ENCODE measurements at regions not wholly inside any gene's neighbourhood (a gene's known extent, or its start where the extent isn't known, plus 50 kb on each side); places are given as distances from the start of the nearest gene placed in this dataset.

- H3K9me3 Mint-ChIP-seq: no peaks in the 10 kb centered on the region
- no peak overlapping the region for H3K27ac Mint-ChIP-seq
- ChIA-PET CTCF (no interaction called here), POLR2A (no interaction called here)
- no peak overlapping the region for H3K4me3 Mint-ChIP-seq
- no peak for DNase-seq
- no peaks in the 10 kb centered on the region for H3K4me1 Mint-ChIP-seq
- no peaks in the 10 kb centered on the region for H3K36me3 Mint-ChIP-seq (ENCODE audit: low read depth)
- no peaks in the 10 kb centered on the region for H3K27me3 Mint-ChIP-seq
These were observed 442.5 kb downstream of the XPNPEP1 start for GRCh38 chr10:109480836-109481235.

DNA sequence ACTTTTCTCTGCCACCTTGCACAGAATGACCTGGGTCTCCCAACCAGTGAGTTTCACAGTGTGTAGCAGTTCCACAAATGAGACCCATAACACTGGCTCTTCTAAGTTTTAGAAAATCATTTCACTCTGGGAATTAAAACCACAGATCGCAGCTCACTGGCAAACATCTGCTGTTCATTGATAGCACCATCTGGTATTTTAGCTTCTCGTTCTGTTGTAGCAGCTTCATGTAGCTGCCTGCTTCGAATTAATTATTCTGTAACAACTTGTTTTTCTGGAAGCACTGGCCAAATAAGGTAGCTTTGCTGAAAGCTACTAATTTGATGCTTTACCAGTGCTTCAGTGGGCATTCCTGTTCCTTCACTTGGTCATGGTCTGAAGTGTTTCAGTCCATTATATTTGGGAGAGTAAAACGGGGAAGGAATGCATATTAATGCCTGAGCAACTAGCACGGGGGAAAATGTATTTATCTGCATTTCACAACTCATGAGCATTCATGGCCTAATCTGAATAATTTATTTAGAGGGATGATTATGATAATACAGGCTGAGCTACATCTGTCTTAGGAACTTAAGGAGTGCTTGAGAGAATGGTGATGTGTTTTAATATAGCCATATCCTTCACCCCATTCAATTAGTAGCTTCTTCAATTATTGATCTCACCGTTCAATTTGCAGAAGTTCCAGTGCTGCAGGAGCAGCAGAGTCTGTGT is 447.4 kb downstream of the XPNPEP1 start:
- Mint-ChIP-seq H3K4me3 (no peak overlapping the region), H3K27ac (no peak overlapping the region), H3K36me3 (ENCODE audit: low read depth) (no peaks in the 10 kb centered on the region), H3K9me3 (no peaks in the 10 kb centered on the region), H3K27me3 (no peaks in the 10 kb centered on the region), H3K4me1 (no peaks in the 10 kb centered on the region)
- ChIA-PET POLR2A (no interaction called here), CTCF (no interaction called here)
- DNase-seq: no peak

- ChIA-PET POLR2A (no interaction called here), CTCF (no interaction called here)
- Mint-ChIP-seq H3K4me1 (no peaks in the 10 kb centered on the region), H3K27ac (no peak overlapping the region), H3K4me3 (no peak overlapping the region), H3K36me3 (ENCODE audit: low read depth) (no peaks in the 10 kb centered on the region), H3K9me3 (no peaks in the 10 kb centered on the region), H3K27me3 (no peaks in the 10 kb centered on the region)
- DNase-seq: no peak
These were observed 448.5 kb downstream of the XPNPEP1 start for GRCh38 chr10:109474812-109475211.

- CTCF ChIA-PET: no interaction called here
- no peaks in the 10 kb centered on the region for H3K9me3 Mint-ChIP-seq
- no peaks in the 10 kb centered on the region for H3K4me1 Mint-ChIP-seq
- no peak for DNase-seq
- no peak overlapping the region for H3K4me3 Mint-ChIP-seq
- no peak overlapping the region for H3K27ac Mint-ChIP-seq
- no peaks in the 10 kb centered on the region for H3K27me3 Mint-ChIP-seq
- H3K36me3 Mint-ChIP-seq (ENCODE audit: low read depth): no peaks in the 10 kb centered on the region
- POLR2A ChIA-PET: no interaction called here
These were observed 449.1 kb downstream of the XPNPEP1 start for GRCh38 chr10:109474261-109474660.

DNA sequence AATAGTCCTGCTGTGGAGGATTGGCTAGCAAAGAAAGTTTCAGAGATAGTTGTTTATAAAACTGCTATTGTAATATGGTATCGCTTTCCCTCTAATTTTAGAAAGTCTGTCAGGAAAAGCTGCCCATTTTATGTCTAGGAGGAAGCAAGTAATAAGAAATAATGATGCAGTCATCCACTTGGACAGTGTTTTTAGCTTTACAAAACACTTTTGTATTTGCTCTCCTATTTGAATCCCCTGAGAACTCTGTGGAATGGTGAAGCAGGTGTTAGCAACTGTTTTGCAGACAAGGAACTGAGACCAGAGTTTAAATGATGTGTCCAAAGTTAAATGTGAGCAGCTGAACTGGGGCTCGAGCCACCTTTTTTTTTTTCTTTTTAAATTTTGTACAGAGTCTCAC is 455.8 kb downstream of the XPNPEP1 start:
- ChIA-PET CTCF (interaction anchor here (0.7 kb wide), 1 partner anchor 761 kb away, joined by 3 read pairs; no protein-coding TSS in a partner anchor), POLR2A (no interaction called here)
- H3K27me3 Mint-ChIP-seq: no peaks in the 10 kb centered on the region
- H3K36me3 Mint-ChIP-seq (ENCODE audit: low read depth): no peaks in the 10 kb centered on the region
- no peak overlapping the region for H3K4me3 Mint-ChIP-seq
- no peaks in the 10 kb centered on the region for H3K9me3 Mint-ChIP-seq
- no peaks in the 10 kb centered on the region for H3K4me1 Mint-ChIP-seq
- DNase-seq: no peak
- H3K27ac Mint-ChIP-seq: no peak overlapping the region

DNA sequence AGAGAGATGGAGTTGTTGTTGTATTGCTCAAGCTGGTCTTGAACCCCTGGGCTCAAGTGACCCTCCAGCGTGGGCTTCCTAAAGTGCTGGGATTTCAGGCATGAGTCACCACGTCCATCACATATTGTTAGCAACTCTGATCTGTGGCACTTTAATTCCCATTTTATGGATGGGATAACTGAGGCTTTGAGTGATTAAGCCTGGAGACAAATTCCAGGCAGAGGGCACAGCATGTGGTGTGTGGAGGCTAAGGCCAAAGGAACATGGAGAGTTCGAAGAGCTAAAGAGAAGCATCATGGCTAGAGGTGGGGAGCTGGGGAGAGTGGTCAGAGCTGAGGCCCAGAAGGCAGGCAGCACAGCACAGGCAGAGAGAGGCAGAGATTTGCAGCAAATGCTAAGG is 458.4 kb downstream of the XPNPEP1 start:
- no peak for DNase-seq
- Mint-ChIP-seq H3K9me3 (no peaks in the 10 kb centered on the region), H3K36me3 (ENCODE audit: low read depth) (no peaks in the 10 kb centered on the region), H3K27ac (no peak overlapping the region), H3K27me3 (no peaks in the 10 kb centered on the region), H3K4me3 (no peak overlapping the region), H3K4me1 (no peaks in the 10 kb centered on the region)
- ChIA-PET POLR2A (no interaction called here), CTCF (no interaction called here)

DNA sequence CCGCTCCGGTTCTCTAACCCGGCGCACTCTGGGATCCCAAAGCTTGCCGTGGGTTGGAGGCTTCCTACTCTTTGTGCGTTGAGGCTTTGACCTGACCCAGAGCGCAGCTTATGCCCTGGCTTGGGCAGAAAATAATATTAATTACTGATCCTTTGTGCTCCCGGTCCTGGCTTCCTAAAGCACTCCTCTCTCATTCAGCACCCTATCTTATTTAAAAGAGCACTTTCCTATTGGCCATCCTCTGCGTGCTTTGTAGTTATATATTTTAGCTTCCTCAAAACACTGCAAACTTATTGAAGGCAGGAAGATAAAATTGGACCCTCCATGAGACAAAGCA is 466.0 kb downstream of the XPNPEP1 start:
- Mint-ChIP-seq H3K27ac (no peak overlapping the region), H3K4me1 (no peaks in the 10 kb centered on the region), H3K27me3 (peaks cover 20% of the 10 kb centered on the region), H3K9me3 (no peaks in the 10 kb centered on the region), H3K4me3 (no peak overlapping the region), H3K36me3 (ENCODE audit: low read depth) (no peaks in the 10 kb centered on the region)
- DNase-seq: no peak
- ChIA-PET CTCF (no interaction called here), POLR2A (no interaction called here)

- no peaks in the 10 kb centered on the region for H3K4me1 Mint-ChIP-seq
- no peak for DNase-seq
- H3K27me3 Mint-ChIP-seq: peaks cover 20% of the 10 kb centered on the region
- no peaks in the 10 kb centered on the region for H3K9me3 Mint-ChIP-seq
- CTCF ChIA-PET: no interaction called here
- POLR2A ChIA-PET: no interaction called here
- no peak overlapping the region for H3K27ac Mint-ChIP-seq
- H3K36me3 Mint-ChIP-seq (ENCODE audit: low read depth): no peaks in the 10 kb centered on the region
- no peak overlapping the region for H3K4me3 Mint-ChIP-seq
These were observed 466.6 kb downstream of the XPNPEP1 start for GRCh38 chr10:109456566-109457301.

- H3K4me1 Mint-ChIP-seq: no peaks in the 10 kb centered on the region
- ChIA-PET POLR2A (no interaction called here), CTCF (no interaction called here)
- no peaks in the 10 kb centered on the region for H3K36me3 Mint-ChIP-seq (ENCODE audit: low read depth)
- H3K9me3 Mint-ChIP-seq: no peaks in the 10 kb centered on the region
- no peak overlapping the region for H3K4me3 Mint-ChIP-seq
- no peak overlapping the region for H3K27ac Mint-ChIP-seq
- peaks cover 20% of the 10 kb centered on the region for H3K27me3 Mint-ChIP-seq
- DNase-seq: no peak
These were observed 468.6 kb downstream of the XPNPEP1 start for GRCh38 chr10:109454691-109455090.

- POLR2A ChIA-PET: no interaction called here
These were observed 471.4 kb downstream of the XPNPEP1 start for GRCh38 chr10:109451879-109452278.

GRCh38 chr10:109450702-109451101 is 472.6 kb downstream of the XPNPEP1 start:
- H3K36me3 Mint-ChIP-seq (ENCODE audit: low read depth): no peaks in the 10 kb centered on the region
- H3K27ac Mint-ChIP-seq: no peak overlapping the region
- no peaks in the 10 kb centered on the region for H3K4me1 Mint-ChIP-seq
- peaks cover 2% of the 10 kb centered on the region for H3K27me3 Mint-ChIP-seq
- no peak for DNase-seq
- POLR2A ChIA-PET: no interaction called here
- no peak overlapping the region for H3K4me3 Mint-ChIP-seq
- CTCF ChIA-PET: no interaction called here
- H3K9me3 Mint-ChIP-seq: no peaks in the 10 kb centered on the region

More at GRCh38 chr10:109451879-109452278, 471.4 kb downstream of the XPNPEP1 start:
- CTCF ChIA-PET: no interaction called here
- Mint-ChIP-seq H3K9me3 (no peaks in the 10 kb centered on the region), H3K27ac (no peak overlapping the region), H3K36me3 (ENCODE audit: low read depth) (no peaks in the 10 kb centered on the region), H3K4me3 (no peak overlapping the region), H3K27me3 (peaks cover 10% of the 10 kb centered on the region), H3K4me1 (no peaks in the 10 kb centered on the region)
- no peak for DNase-seq

DNA sequence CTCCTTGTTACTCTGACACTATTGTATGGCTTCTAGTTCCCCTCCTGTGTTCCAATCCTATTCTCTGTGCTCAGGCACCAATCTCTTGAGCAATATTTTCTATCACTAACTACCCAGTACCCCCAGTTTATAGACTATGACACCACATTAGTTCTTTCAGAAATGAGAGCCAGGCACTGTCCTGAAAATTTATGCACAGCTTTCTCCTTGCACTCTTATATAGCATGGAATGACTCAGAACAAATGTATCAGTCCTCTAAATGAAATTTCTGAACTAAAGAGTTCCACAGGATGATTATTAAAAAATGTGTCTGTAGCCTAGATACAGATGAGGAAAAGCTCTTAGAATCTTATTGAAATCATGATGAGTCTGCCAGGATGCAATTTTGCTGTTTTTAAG is 489.9 kb downstream of the XPNPEP1 start:
- CTCF ChIA-PET: no interaction called here
- Mint-ChIP-seq H3K4me3 (no peak overlapping the region), H3K9me3 (no peaks in the 10 kb centered on the region), H3K27ac (no peak overlapping the region), H3K4me1 (no peaks in the 10 kb centered on the region), H3K27me3 (no peaks in the 10 kb centered on the region), H3K36me3 (ENCODE audit: low read depth) (no peaks in the 10 kb centered on the region)
- no peak for DNase-seq
- POLR2A ChIA-PET: no interaction called here

DNA sequence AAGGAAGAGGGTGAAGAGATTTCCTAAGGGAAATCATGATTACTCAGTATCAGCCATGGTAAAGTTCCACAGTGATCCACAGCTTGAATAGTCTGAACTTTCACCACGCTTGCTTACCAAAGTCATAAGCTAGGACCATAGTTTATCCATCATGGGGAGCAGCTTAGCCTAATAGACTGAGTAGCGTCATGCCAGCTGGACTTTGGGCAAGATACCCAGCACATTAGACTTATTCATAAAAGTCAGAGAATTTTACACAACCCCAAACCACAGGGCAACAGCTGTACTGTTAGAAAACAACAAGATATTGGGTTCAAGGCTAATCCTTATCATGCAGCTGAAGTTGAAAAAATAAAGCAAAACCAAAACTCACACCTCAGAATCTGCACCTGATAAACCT is 491.0 kb downstream of the XPNPEP1 start:
- no peaks in the 10 kb centered on the region for H3K27me3 Mint-ChIP-seq

DNA sequence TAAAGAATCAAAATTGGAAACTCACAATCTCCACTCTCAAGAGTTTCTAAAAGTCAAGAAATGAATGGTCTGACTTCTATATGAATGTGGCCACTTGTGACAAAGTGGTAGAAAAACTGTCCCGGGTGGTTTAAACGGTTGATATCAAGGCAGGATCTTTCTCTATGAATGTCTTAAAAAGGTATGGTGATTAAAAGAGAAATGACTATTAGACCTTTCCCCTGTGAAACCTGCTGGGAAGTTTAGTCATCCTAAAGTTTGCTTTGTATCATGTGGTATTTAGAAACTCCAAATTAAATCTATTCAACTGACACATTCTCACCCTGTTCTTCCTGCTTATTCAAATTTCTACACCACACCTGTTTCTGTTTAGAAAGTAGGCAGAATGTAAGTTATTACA is 492.5 kb downstream of the XPNPEP1 start:
- POLR2A ChIA-PET: no interaction called here
- H3K27me3 Mint-ChIP-seq: no peaks in the 10 kb centered on the region

More for the DNA sequence above, 491.0 kb downstream of the XPNPEP1 start:
- no peaks in the 10 kb centered on the region for H3K9me3 Mint-ChIP-seq
- ChIA-PET CTCF (no interaction called here), POLR2A (no interaction called here)
- no peaks in the 10 kb centered on the region for H3K36me3 Mint-ChIP-seq (ENCODE audit: low read depth)
- no peak overlapping the region for H3K27ac Mint-ChIP-seq
- no peak for DNase-seq
- H3K4me1 Mint-ChIP-seq: no peaks in the 10 kb centered on the region
- H3K4me3 Mint-ChIP-seq: no peak overlapping the region

More for the DNA sequence above, 492.5 kb downstream of the XPNPEP1 start:
- Mint-ChIP-seq H3K27ac (no peak overlapping the region), H3K4me3 (no peak overlapping the region), H3K9me3 (no peaks in the 10 kb centered on the region), H3K36me3 (ENCODE audit: low read depth) (no peaks in the 10 kb centered on the region), H3K4me1 (no peaks in the 10 kb centered on the region)
- CTCF ChIA-PET: no interaction called here
- no peak for DNase-seq
